GM18517 (cell line): ENCODE measurements at regions not wholly inside any gene's neighbourhood (a gene's known extent, or its start where the extent isn't known, plus 50 kb on each side); places are given as distances from the start of the nearest gene placed in this dataset.

Source experiments
- ATAC-seq: cut with Tn5 transposase; IDR thresholded peaks from one replicate; pipeline ENCODE4 v1.9.1; 2021; ENCODE audit warnings: mild to moderate bottlenecking, moderate library complexity; ENCODE audit not compliant: unreplicated experiment

DNA sequence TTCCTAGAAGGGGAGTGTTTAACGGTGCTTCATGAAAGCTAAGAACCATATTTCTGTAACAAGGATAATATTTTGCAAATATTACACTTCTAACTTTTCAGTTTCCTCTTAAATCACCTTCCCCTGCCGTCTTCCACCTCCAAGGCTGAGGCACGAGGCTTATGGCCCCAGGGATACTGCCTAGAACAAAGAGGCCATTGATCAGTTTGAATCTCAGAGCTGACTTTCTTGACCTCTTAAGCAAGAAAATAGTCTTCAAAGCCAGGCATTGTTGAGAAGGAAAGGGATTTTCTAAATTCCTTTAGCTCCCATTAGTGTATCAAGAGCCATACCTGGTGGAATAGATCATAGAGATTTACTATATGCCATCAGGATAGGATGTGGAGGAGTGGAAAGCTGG lies 566.2 kb downstream of the BNC2 start:
- ATAC-seq, result no peak

GRCh38 chr9:16306586-16306985 lies 563.9 kb downstream of the BNC2 start:
- ATAC-seq, result no peak

- no peak for ATAC-seq
These were observed 562.8 kb downstream of the BNC2 start for GRCh38 chr9:16307626-16308195.

- ATAC-seq, result no peak
These were observed 561.8 kb downstream of the BNC2 start for GRCh38 chr9:16308645-16309044.

DNA sequence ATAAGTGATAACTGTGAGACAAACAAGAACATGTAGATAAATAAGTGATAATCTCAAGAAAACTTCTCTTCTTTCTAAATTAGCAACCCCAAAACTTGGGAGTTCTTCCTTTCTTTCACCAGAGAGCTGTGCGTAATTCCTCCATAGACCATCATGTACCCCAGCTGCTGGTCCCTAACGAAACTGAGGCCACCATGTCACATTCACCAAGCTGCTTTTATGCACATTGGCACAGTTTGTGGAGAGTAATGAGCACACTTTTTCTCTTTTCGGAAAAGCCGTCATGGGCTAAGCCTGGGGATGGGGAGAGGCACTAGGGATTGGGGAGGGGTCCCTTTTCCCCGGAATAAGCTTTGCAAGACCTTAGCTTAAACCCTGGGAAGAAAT lies 561.4 kb downstream of the BNC2 start:
- no peak for ATAC-seq

- ATAC-seq, result no peak
These were observed 560.8 kb downstream of the BNC2 start for GRCh38 chr9:16309469-16310271.

DNA sequence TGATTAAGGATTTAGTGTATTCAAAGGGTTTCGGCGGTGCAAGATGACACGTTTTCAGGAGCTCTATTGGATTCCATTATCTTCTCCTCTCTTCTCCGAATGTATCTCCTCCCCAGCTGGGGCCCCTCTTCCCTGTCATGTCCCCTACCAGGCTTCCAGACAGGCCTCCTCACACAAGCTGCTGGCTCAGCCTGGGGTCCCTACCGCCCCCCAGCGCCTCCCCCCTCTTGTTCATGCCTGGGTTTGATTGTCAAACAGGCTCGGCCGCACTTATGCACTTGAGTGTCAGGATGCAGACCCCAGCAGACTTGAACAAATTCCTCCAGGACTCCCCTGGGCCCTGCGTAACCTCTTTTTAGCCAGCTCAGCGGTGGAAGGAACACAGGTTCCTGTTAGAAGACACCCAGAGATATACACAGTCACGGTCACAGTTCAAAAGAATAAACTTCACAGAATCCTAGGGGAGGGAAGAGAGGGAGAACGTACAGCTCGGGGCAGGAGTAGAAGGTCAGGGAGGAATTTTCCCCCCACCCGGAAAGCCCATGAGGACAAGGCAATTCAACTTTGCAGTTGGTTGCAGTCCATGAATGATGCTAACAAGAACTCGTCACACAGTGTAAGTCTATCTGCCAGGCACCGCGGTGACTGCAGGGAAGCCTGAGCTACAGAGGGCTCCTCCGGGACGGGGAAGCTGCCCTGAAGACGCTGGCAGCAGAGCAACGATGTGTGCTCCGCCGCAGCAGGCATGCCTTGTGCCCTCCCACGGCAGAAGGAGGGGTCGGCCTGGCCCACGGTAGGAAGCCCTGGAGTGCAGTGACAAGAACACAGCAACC lies 560.0 kb downstream of the BNC2 start:
- no peak for ATAC-seq

DNA sequence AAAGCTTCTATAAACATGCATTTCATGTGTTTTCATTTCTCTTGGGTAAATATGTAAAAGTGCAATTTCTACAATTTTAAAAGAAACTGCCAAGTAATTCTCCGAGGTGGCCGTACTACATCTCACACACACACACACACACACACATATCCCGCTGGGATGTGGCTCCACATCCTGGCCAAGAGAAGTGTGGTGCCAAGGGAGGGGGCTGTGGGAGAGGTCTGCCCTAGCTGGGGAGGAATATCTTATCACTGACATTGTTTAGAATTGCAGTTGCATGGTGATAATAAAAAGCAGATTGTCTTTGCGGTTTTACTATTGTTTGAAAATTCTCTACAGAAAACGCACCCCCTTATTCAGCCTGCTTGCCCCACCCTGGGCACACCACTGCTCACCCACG lies 558.4 kb downstream of the BNC2 start:
- ATAC-seq, result no peak

- ATAC-seq, result no peak
These were observed 557.4 kb downstream of the BNC2 start for GRCh38 chr9:16312962-16313546.

DNA sequence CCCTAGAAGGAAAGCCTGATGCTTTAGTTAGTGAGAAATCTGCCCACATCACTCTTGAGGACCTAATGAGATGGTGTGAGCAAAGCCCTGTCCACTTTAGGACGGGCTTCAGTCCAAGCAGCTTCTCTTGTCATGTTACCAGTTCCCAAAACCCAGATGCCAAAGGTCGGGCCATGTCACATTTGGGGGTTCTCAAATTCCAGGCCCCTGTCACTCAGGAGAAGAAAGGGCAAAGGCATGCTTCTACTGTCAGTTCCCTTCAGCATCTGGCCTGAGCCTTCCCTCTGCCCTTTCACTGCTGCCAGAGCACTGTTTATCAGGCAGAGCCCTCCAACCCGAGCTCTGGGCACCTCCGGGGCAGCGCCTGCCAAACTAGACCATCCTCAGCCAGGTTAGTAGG lies 556.0 kb downstream of the BNC2 start:
- ATAC-seq, result no peak

- ATAC-seq, result no peak
These were observed 554.8 kb downstream of the BNC2 start for GRCh38 chr9:16315720-16316119.

DNA sequence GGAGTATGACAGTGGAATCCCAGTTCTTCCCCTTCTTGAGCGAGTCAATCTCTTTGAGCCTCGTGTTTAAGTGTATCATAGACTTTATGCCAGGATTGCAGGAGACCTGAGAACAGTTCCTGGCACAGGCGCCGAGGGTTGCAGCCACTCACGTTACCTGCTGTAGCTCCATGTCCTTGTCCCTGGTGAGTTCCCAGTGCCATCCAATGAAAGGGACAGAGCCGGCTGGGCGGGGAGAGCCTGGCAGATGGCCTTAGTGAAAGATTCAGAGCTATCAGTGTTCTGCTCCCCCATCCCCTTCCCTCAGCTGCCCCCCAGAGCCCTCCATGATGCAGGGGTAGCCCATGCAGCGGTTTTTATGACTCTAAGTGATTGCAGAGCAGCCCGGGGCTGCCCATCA lies 554.0 kb downstream of the BNC2 start:
- no peak for ATAC-seq

DNA sequence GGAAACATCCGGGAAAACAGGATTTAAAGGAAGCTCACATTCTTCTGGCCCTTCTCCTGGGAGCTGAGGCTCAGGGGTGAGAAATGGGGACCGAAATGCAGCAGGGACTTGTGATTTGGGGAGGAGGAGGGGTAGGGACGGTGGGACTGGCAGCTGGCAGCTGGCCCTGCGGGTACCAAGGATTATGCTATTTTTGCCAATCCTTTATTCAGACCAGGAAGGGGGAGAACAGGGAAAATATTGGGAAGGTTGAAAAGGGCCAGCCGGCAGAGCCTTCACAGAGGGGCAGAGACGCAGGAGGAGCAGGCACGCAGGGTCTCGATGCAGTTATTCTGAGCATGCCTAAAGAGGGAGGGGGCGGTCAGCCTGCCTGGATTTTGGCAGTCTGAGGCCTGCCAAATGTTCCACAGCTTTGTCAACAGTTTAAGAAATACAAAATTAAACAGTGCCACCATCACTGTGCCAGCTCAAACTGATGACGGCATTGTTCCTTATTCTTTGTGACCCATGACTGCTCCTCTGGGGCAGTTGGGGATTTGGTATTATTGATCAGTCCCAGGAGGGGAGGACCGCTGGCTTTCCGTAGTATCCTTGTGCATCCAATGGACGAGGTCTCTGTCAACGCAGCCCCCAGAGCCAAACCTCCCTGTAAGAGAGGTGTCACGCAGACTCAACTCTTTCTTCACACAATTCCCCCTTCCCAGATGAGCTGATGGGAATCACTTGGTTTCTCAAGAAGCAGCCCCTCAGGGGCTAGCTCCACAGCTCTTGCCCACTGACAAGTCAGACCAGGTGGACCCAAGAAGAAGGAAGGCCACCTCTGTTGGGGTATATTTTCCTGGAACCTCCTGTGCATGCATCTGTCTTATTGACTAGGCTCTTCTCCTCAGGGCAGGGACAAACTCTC lies 553.3 kb downstream of the BNC2 start:
- no peak for ATAC-seq

DNA sequence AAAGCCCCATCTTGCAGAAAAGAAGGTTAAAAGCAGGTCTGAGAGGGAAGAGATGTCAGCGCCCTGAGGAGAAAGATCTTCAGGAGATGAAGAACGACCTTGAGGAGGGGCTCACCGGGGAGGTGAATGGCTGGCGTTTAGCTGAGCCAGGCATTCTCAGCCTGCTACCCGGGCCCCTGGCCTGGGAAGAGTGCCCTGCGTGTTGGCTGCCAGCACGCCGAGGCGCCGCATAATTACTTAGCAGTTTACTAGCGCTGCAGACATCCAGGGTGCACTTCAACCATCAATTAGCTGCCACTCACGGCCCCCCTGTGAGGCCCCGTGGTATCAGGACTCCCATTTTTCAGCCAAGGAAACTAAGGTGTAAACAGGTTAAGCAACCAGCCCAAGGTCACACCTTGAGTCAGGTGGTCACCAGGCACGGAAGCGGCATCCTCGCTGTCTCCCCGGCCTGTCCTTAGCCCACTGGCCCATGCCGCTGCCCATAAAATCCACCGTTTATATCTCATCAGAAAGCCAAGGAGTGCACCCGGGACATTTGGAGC lies 551.9 kb downstream of the BNC2 start:
- no peak for ATAC-seq

DNA sequence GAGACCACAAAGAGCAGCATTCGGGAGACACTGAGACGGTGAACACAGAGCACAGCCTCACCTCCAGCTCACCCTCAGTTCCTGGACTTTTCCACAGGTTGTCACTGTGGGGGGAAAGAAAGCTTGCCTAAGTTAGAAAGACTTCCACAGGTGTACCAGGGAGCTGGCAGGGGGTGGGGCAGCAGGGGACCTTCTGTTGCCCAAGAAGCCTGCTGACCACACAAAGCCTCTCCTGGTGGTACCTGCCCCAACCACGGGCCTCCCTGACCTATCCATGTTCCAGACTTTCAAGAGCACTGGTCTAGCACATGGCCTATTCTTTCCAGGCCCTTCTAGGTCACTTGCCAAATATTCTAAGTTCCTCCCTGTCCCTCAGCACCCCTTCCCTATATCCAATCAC lies 550.8 kb downstream of the BNC2 start:
- ATAC-seq, result no peak

GRCh38 chr9:16320338-16320902 lies 550.0 kb downstream of the BNC2 start:
- ATAC-seq, result no peak

GRCh38 chr9:16321461-16322119 lies 548.9 kb downstream of the BNC2 start:
- no peak for ATAC-seq

GRCh38 chr9:16322849-16323248 lies 547.6 kb downstream of the BNC2 start:
- ATAC-seq, result no peak

DNA sequence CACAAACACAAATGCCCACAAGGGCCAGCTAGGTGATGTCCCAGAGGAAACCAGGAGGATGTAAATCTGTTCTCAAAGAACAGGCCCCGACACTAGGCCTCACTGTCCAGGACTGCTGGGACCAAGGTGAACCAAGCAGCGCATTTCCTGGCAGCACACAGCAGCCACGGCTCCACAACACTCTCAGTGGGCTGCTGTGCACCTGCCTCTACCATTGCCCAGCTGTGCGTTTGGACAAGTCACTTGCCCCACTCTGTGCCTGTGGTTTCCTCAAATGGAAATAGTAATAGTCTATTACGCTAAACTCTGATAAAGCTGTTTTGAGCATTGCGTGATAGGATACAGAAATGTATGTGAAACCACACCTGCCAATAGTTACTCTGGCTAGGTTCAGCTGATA lies 544.5 kb downstream of the BNC2 start:
- ATAC-seq, result no peak
